CMK (cell line): ENCODE measurements at regions not wholly inside any gene's neighbourhood (a gene's known extent, or its start where the extent isn't known, plus 50 kb on each side); places are given as distances from the start of the nearest gene placed in this dataset.
"Not testable (repeated sequence)": the region's sequence is repeated elsewhere in the genome, so short reads cannot be mapped to it uniquely, and the experiment has no call there.

ENCODE experiments used
- DNase-seq: peaks from one replicate; pipeline ENCODE4 v3.0.0-alpha.2; 2010; ENCODE audit warnings: low read depth

- no peak for DNase-seq
Observed at GRCh38 chr2:240240017-240240734, 99.7 kb upstream of the OTOS start.

- no peak for DNase-seq
Observed at GRCh38 chr2:240240781-240241180, 100.3 kb upstream of the OTOS start.

GRCh38 chr2:240241572-240241971 is 101.1 kb upstream of the OTOS start:
- no peak for DNase-seq

GRCh38 chr2:240243049-240243448 is 102.6 kb upstream of the OTOS start:
- DNase-seq = not testable (repeated sequence)

- no peak for DNase-seq
Observed at GRCh38 chr2:240244543-240244942, 104.1 kb upstream of the OTOS start.

GRCh38 chr2:240245184-240245583 is 104.7 kb upstream of the OTOS start:
- DNase-seq = no peak

- DNase-seq = no peak
Observed at GRCh38 chr2:240245706-240246105, 105.2 kb upstream of the OTOS start.

GRCh38 chr2:240246173-240246820 is 105.8 kb upstream of the OTOS start:
- no peak for DNase-seq

GRCh38 chr2:240247241-240247867 is 106.9 kb upstream of the OTOS start:
- no peak for DNase-seq

- DNase-seq = no peak
Observed at GRCh38 chr2:240247868-240248720, 107.6 kb upstream of the OTOS start.

- DNase-seq = no peak
Observed at GRCh38 chr2:240248721-240249422, 108.4 kb upstream of the OTOS start.

- DNase-seq = no peak
Observed at GRCh38 chr2:240249423-240250149, 109.1 kb upstream of the OTOS start.

- no peak for DNase-seq
Observed at GRCh38 chr2:240250150-240250984, 109.9 kb upstream of the OTOS start.

GRCh38 chr2:240250985-240251847 is 110.8 kb upstream of the OTOS start:
- peak; percentile 27 for DNase-seq

- no peak for DNase-seq
Observed at GRCh38 chr2:240251848-240252190, 111.4 kb upstream of the OTOS start.

GRCh38 chr2:240252191-240252871 is 111.9 kb upstream of the OTOS start:
- DNase-seq = no peak

GRCh38 chr2:240252872-240253511 is 112.5 kb upstream of the OTOS start:
- DNase-seq = no peak

- DNase-seq = no peak
Observed at GRCh38 chr2:240253583-240254145, 113.2 kb upstream of the OTOS start.
